CD4-positive, alpha-beta T cell (primary cell): ENCODE measurements at regions not wholly inside any gene's neighbourhood (a gene's known extent, or its start where the extent isn't known, plus 50 kb on each side); places are given as distances from the start of the nearest gene placed in this dataset.

ENCODE experiments used
- ATAC-seq: fragments of 200-7000 bp; cut with Tn5 transposase; one replicate; pipeline ENCODE4 v1.10.0; 2022; ENCODE audit warnings: mild to moderate bottlenecking; ENCODE audit not compliant: poor library complexity
- CTCF ChIA-PET: fragments of 350-600 bp; sonication (Branson Sonifier 250); formaldehyde crosslinking; loops from one replicate; lab custom pipeline; 2021; ENCODE audit warnings: antibody characterized with exemption, inconsistent platforms; lab: Charles Lee
- POLR2A ChIA-PET: fragments of 350-600 bp; sonication (Branson Sonifier 250); formaldehyde crosslinking; loops from one replicate; lab custom pipeline; 2021; ENCODE audit warnings: antibody characterized with exemption, inconsistent platforms; lab: Charles Lee
- DNase-seq, 14 experiments: peaks; one replicate each; pipeline ENCODE4 v3.0.0-alpha.2; 2013 to 2020; ENCODE audit warnings: mixed read lengths in 2 of 14
- H3K27ac ChIP-seq, 2 donors: one replicate each; pipeline versions ENCODE4 v1.5.1 to v1.7.0; 2013; ENCODE audit warnings: low read length in 2 of 2, low read depth in 1 of 2, mild to moderate bottlenecking in 1 of 2
- H3K27me3 ChIP-seq, 2 experiments: 1 replicate in 1 of 2; 2 replicates in 1 of 2; pipeline versions ENCODE4 v1.6.1 to v1.7.0; 2013; ENCODE audit warnings: low read length in 2 of 2, control low read depth in 1 of 2, mild to moderate bottlenecking in 1 of 2, moderate library complexity in 1 of 2; ENCODE audit not compliant: insufficient read depth in 2 of 2, control insufficient read depth in 1 of 2
- H3K36me3 ChIP-seq: one replicate; pipeline ENCODE4 v1.6.1; 2013; ENCODE audit warnings: low read length, control low read depth; ENCODE audit not compliant: insufficient read depth
- H3K4me1 ChIP-seq: one replicate; pipeline ENCODE4 v1.6.1; 2013; ENCODE audit warnings: low read length, control low read depth; ENCODE audit not compliant: insufficient read depth
- H3K4me3 ChIP-seq: one replicate; pipeline ENCODE4 v1.5.1; 2013; ENCODE audit warnings: mild to moderate bottlenecking, low read length, moderate library complexity
- H3K9me3 ChIP-seq, 2 experiments: 1 replicate in 1 of 2; 2 replicates in 1 of 2; pipeline versions ENCODE4 v1.6.1 to v1.7.0; 2013; ENCODE audit warnings: low read length in 2 of 2, mild to moderate bottlenecking in 2 of 2, control low read depth in 1 of 2, moderate library complexity in 1 of 2; ENCODE audit not compliant: control insufficient read depth in 1 of 2, insufficient read depth in 1 of 2
- H3K27ac Mint-ChIP-seq: one replicate; pipeline ENCODE4 v1.8.0; 2020; ENCODE audit warnings: mixed read lengths
- H3K27me3 Mint-ChIP-seq: one replicate; pipeline ENCODE4 v1.8.0; 2021; ENCODE audit warnings: mixed read lengths
- H3K36me3 Mint-ChIP-seq: one replicate; pipeline ENCODE4 v1.8.0; 2021; ENCODE audit warnings: low read depth, mixed read lengths
- H3K4me1 Mint-ChIP-seq: one replicate; pipeline ENCODE4 v1.8.0; 2021; ENCODE audit warnings: low read depth, mixed read lengths
- H3K4me3 Mint-ChIP-seq: one replicate; pipeline ENCODE4 v1.8.0; 2020; ENCODE audit warnings: mild to moderate bottlenecking, mixed read lengths
- H3K9me3 Mint-ChIP-seq: one replicate; pipeline ENCODE4 v1.8.0; 2020; ENCODE audit warnings: mixed read lengths
- CTCF ChIP-seq: fragments of 200-600 bp; IDR thresholded peaks from one replicate; pipeline ENCODE4 v1.8.0; 2022; ENCODE audit warnings: antibody characterized with exemption, mild to moderate bottlenecking
- intact Hi-C, 2 experiments: fragments of 100-400 bp; cut with DNase I in 1 of 2; cut with micrococcal nuclease in 1 of 2; formaldehyde crosslinking; loops; one replicate each; pipeline versions ENCODE4 v1.15.1 to v1.9.0; 2023 to 2025; cut with DNase I, micrococcal nuclease

GRCh38 chr5:142466195-142466971 lies 141.6 kb upstream of the SPRY4 start:
- Histone ChIP-seq H3K4me1 (no peaks in the 10 kb centered on the region), H3K27me3 (no peaks in the 10 kb centered on the region), H3K36me3 (no peaks in the 10 kb centered on the region), H3K9me3 (no peaks in the 10 kb centered on the region), H3K4me3 (no peak overlapping the region), H3K27ac (no peak overlapping the region)
- H3K27ac Mint-ChIP-seq, result no peak overlapping the region
- POLR2A ChIA-PET, result no interaction called here
- H3K9me3 Mint-ChIP-seq, result no peaks in the 10 kb centered on the region
- H3K27me3 Mint-ChIP-seq, result no peaks in the 10 kb centered on the region
- ATAC-seq, result no peak
- TF ChIP-seq CTCF, result no peak
- no peaks in the 10 kb centered on the region for H3K4me1 Mint-ChIP-seq
- CTCF ChIA-PET, result interaction anchor here (1.4 kb wide), 1 partner anchor 802 kb away, joined by 3 read pairs; no protein-coding TSS in a partner anchor
- intact Hi-C loops, result no loop called here
- no peak for DNase-seq
- H3K36me3 Mint-ChIP-seq, result no peaks in the 10 kb centered on the region
- no peak overlapping the region for H3K4me3 Mint-ChIP-seq

GRCh38 chr5:142465476-142465875 lies 140.7 kb upstream of the SPRY4 start:
- CTCF ChIA-PET, result no interaction called here
- H3K27me3 Mint-ChIP-seq, result no peaks in the 10 kb centered on the region
- Histone ChIP-seq H3K9me3 (no peaks in the 10 kb centered on the region), H3K4me1 (no peaks in the 10 kb centered on the region), H3K36me3 (no peaks in the 10 kb centered on the region), H3K27me3 (no peaks in the 10 kb centered on the region), H3K27ac (no peak overlapping the region), H3K4me3 (no peak overlapping the region)
- H3K27ac Mint-ChIP-seq, result no peak overlapping the region
- no peaks in the 10 kb centered on the region for H3K9me3 Mint-ChIP-seq
- H3K4me1 Mint-ChIP-seq, result no peaks in the 10 kb centered on the region
- ATAC-seq (no peak), DNase-seq (no peak)
- intact Hi-C loops, result no loop called here
- no peak for TF ChIP-seq CTCF
- no peaks in the 10 kb centered on the region for H3K36me3 Mint-ChIP-seq
- H3K4me3 Mint-ChIP-seq, result no peak overlapping the region
- POLR2A ChIA-PET, result no interaction called here

DNA sequence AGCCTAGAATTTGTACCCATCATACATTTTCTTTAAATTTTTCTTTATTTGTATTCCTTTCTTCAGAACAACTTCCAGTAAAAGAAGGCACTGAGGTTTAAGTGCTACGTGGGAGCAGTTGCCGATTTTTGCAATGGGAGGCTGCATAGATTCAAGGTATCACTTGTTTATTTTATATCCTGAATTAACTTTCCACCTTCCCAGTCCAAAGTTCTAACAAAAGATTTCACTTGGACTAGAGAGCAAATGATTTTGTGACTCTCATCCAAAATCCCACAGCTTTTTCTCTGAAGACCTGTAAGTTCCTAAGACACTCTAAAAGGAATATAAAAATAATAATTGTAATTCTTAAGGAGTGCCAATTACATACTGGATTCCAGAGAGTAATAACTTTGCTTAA lies 139.1 kb upstream of the SPRY4 start:
- H3K27ac ChIP-seq, result no peak overlapping the region
- H3K36me3 ChIP-seq, result no peaks in the 10 kb centered on the region
- ATAC-seq (no peak), DNase-seq (no peak)
- Mint-ChIP-seq H3K9me3 (no peaks in the 10 kb centered on the region), H3K4me3 (no peak overlapping the region), H3K36me3 (no peaks in the 10 kb centered on the region), H3K27ac (no peak overlapping the region), H3K4me1 (no peaks in the 10 kb centered on the region), H3K27me3 (no peaks in the 10 kb centered on the region)
- CTCF ChIA-PET, result no interaction called here
- no peaks in the 10 kb centered on the region for H3K27me3 ChIP-seq
- POLR2A ChIA-PET, result no interaction called here
- TF ChIP-seq CTCF, result no peak
- no peaks in the 10 kb centered on the region for H3K4me1 ChIP-seq
- H3K4me3 ChIP-seq, result no peak overlapping the region
- intact Hi-C loops, result no loop called here
- H3K9me3 ChIP-seq, result peaks cover 0 to 9% of the 10 kb centered on the region in 2 experiments
